ENCODE measurements at regions not wholly inside any gene's neighbourhood (a gene's known extent, or its start where the extent isn't known, plus 50 kb on each side); places are given as distances from the start of the nearest gene placed in this dataset.
"Not testable (repeated sequence)": the region's sequence is repeated elsewhere in the genome, so short reads cannot be mapped to it uniquely, and the experiment has no call there.

- no peaks in the 10 kb centered on the region for H3K4me1 ChIP-seq (ENCODE audit: control insufficient read depth, insufficient read depth, low read length, poor library complexity, severe bottlenecking)
- H3K4me3 ChIP-seq (ENCODE audit: extremely low read depth, insufficient read depth, low read length, poor library complexity, severe bottlenecking), result no peak overlapping the region
- 92 to 100% methylated on average over 4 to 17 of the region's 18 CpGs for WGBS, 2 experiments (ENCODE audit: insufficient coverage in 2 of 2)
- H3K36me3 ChIP-seq (ENCODE audit: control insufficient read depth, insufficient read depth, low read length), result no peaks in the 10 kb centered on the region
- H3K9me3 ChIP-seq (ENCODE audit: control insufficient read depth, low read length), result no peaks in the 10 kb centered on the region
- no peak overlapping the region for H3K27ac ChIP-seq (ENCODE audit: low read depth, low read length, severe bottlenecking)
Observed at GRCh38 chr16:55989569-55989907, 114.4 kb upstream of the CES5A start.

DNA sequence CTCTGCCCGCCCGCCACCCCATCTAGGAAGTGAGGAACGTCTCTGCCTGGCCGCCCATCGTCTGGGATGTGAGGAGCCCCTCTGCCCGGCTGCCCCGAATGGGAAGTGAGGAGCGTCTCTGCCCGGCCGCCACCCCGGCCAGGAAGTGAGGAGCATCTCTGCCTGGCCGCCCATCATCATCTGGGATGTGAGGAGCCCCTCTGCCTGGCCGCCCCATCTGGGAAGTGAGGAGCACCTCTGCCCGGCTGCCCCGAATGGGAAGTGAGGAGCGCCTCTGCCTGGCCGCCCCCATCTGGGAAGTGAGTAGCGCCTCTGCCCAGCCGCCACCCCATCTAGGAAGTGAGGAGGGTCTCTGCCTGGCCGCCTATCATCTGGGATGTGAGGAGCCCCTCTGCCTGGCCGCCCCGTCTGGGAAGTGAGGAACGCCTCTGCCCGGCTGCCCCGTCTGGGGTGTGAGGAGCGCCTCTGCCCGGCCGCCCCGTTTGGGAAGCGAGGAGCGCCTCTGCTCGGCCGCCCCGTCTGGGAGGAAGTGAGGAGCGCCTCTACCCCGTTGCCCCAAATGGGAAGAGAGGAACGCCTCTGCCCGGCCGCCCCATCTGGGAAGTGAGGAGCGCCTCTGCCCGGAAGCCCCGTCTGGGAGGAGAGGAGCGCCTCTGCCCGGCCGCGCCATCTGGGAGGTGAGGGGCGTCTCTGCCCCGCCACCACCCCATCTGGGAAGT, 113.8 kb upstream of the CES5A start:
- H3K27ac ChIP-seq (ENCODE audit: low read depth, low read length, severe bottlenecking); H3K36me3 ChIP-seq (ENCODE audit: control insufficient read depth, insufficient read depth, low read length); H3K4me1 ChIP-seq (ENCODE audit: control insufficient read depth, insufficient read depth, low read length, poor library complexity, severe bottlenecking); H3K4me3 ChIP-seq (ENCODE audit: extremely low read depth, insufficient read depth, low read length, poor library complexity, severe bottlenecking); H3K9me3 ChIP-seq (ENCODE audit: control insufficient read depth, low read length): not testable (repeated sequence)
- WGBS, 2 experiments (ENCODE audit: insufficient coverage in 2 of 2), result 90 to 98% methylated on average over 26 to 39 of the region's 48 CpGs

DNA sequence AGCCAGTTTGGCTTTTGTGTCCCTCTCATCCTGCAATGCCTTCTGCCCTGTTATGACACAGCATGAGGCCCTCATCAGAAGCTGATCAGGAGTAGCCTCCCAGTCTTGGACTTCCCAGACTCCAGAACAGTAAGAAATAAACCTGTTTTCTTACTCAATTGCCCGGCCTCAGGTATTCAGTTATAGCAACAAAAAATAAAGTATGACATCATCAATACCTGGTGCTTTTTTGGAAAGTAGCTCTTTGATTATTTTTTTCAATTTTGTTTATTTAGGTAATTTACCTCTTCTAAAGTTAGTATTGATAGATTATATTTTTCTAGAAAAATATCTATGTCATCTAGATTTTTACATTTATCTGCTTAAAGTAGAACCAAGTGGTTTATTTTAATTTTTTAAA, 112.8 kb upstream of the CES5A start:
- H3K4me1 ChIP-seq (ENCODE audit: control insufficient read depth, insufficient read depth, low read length, poor library complexity, severe bottlenecking), result no peaks in the 10 kb centered on the region
- H3K9me3 ChIP-seq (ENCODE audit: control insufficient read depth, low read length), result no peaks in the 10 kb centered on the region
- H3K4me3 ChIP-seq (ENCODE audit: extremely low read depth, insufficient read depth, low read length, poor library complexity, severe bottlenecking), result no peak overlapping the region
- H3K36me3 ChIP-seq (ENCODE audit: control insufficient read depth, insufficient read depth, low read length), result no peaks in the 10 kb centered on the region
- WGBS, 2 experiments (ENCODE audit: insufficient coverage in 2 of 2), result no CpG with 5 or more reads among the region's 1 CpG
- H3K27ac ChIP-seq (ENCODE audit: low read depth, low read length, severe bottlenecking), result no peak overlapping the region

GRCh38 chr16:55982597-55982996, 107.4 kb upstream of the CES5A start:
- Histone ChIP-seq H3K36me3 (ENCODE audit: control insufficient read depth, insufficient read depth, low read length) (no peaks in the 10 kb centered on the region), H3K27ac (ENCODE audit: low read depth, low read length, severe bottlenecking) (no peak overlapping the region), H3K4me3 (ENCODE audit: extremely low read depth, insufficient read depth, low read length, poor library complexity, severe bottlenecking) (no peak overlapping the region), H3K9me3 (ENCODE audit: control insufficient read depth, low read length) (no peaks in the 10 kb centered on the region), H3K4me1 (ENCODE audit: control insufficient read depth, insufficient read depth, low read length, poor library complexity, severe bottlenecking) (no peaks in the 10 kb centered on the region)
- WGBS, 2 experiments (ENCODE audit: insufficient coverage in 2 of 2), result 67% methylated on average over 1 of the region's 1 CpG; no CpG with 5 or more reads in 1 of the 2 experiments

- WGBS, 2 experiments (ENCODE audit: insufficient coverage in 2 of 2), result 60 to 71% methylated on average over 1 to 2 of the region's 2 CpGs
- H3K9me3 ChIP-seq (ENCODE audit: control insufficient read depth, low read length), result no peaks in the 10 kb centered on the region
- H3K36me3 ChIP-seq (ENCODE audit: control insufficient read depth, insufficient read depth, low read length), result no peaks in the 10 kb centered on the region
- H3K27ac ChIP-seq (ENCODE audit: low read depth, low read length, severe bottlenecking), result no peak overlapping the region
- no peaks in the 10 kb centered on the region for H3K4me1 ChIP-seq (ENCODE audit: control insufficient read depth, insufficient read depth, low read length, poor library complexity, severe bottlenecking)
- H3K4me3 ChIP-seq (ENCODE audit: extremely low read depth, insufficient read depth, low read length, poor library complexity, severe bottlenecking), result no peak overlapping the region
Observed at GRCh38 chr16:55981557-55981956, 106.4 kb upstream of the CES5A start.

DNA sequence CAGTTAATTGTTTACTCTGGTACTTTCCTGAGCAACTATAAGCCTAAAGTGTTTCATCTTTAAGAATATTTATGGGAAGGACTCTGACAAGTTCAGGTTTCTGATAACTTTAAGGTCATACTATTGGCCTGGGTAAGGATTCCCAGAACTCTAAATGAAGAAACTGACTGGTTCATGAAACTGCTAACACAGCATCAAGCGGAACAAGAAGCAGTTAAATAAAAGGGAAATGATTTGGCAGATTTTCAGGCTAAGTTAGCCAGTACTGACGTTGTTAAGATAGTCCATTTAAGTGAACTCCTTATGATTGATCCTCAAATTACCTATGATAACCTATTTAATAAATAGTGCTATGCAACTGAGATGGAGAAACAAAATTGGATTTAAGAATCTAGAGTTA, 101.6 kb upstream of the CES5A start:
- Histone ChIP-seq H3K36me3 (ENCODE audit: control insufficient read depth, insufficient read depth, low read length) (no peaks in the 10 kb centered on the region), H3K4me3 (ENCODE audit: extremely low read depth, insufficient read depth, low read length, poor library complexity, severe bottlenecking) (no peak overlapping the region), H3K4me1 (ENCODE audit: control insufficient read depth, insufficient read depth, low read length, poor library complexity, severe bottlenecking) (no peaks in the 10 kb centered on the region), H3K27ac (ENCODE audit: low read depth, low read length, severe bottlenecking) (no peak overlapping the region), H3K9me3 (ENCODE audit: control insufficient read depth, low read length) (no peaks in the 10 kb centered on the region)
- 89% methylated on average over 1 of the region's 2 CpGs; no CpG with 5 or more reads in 1 of the 2 experiments for WGBS, 2 experiments (ENCODE audit: insufficient coverage in 2 of 2)

GRCh38 chr16:55971447-55971846, 96.3 kb upstream of the CES5A start:
- Histone ChIP-seq H3K4me3 (ENCODE audit: extremely low read depth, insufficient read depth, low read length, poor library complexity, severe bottlenecking) (no peak overlapping the region), H3K27ac (ENCODE audit: low read depth, low read length, severe bottlenecking) (no peak overlapping the region), H3K4me1 (ENCODE audit: control insufficient read depth, insufficient read depth, low read length, poor library complexity, severe bottlenecking) (no peaks in the 10 kb centered on the region), H3K9me3 (ENCODE audit: control insufficient read depth, low read length) (no peaks in the 10 kb centered on the region), H3K36me3 (ENCODE audit: control insufficient read depth, insufficient read depth, low read length) (no peaks in the 10 kb centered on the region)
- 67 to 83% methylated on average over 3 of the region's 5 CpGs for WGBS, 2 experiments (ENCODE audit: insufficient coverage in 2 of 2)

DNA sequence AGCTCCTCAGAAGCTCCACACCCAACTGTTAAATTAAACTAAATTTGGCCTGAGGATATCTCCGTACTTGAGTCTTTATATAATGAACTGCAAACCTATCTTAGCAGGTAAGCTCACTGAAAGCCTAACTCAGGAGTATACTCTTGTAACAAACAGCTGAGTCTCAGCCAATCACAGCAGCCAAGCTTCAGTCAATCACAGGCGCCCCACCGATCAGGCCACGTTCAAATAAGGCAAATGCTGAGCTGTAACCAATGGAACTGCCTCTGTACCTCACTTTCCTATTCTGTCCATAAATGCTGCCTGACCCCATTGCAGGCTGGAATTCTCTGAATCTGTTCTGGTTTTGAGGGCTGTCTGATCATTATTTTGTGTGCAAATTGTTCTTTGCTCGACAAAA, 93.0 kb upstream of the CES5A start:
- Histone ChIP-seq H3K27ac (ENCODE audit: low read depth, low read length, severe bottlenecking) (no peak overlapping the region), H3K9me3 (ENCODE audit: control insufficient read depth, low read length) (no peaks in the 10 kb centered on the region), H3K4me3 (ENCODE audit: extremely low read depth, insufficient read depth, low read length, poor library complexity, severe bottlenecking) (no peak overlapping the region), H3K4me1 (ENCODE audit: control insufficient read depth, insufficient read depth, low read length, poor library complexity, severe bottlenecking) (no peaks in the 10 kb centered on the region), H3K36me3 (ENCODE audit: control insufficient read depth, insufficient read depth, low read length) (no peaks in the 10 kb centered on the region)
- 84 to 89% methylated on average over 3 to 5 of the region's 5 CpGs for WGBS, 2 experiments (ENCODE audit: insufficient coverage in 2 of 2)

- WGBS, 2 experiments (ENCODE audit: insufficient coverage in 2 of 2), result 66 to 80% methylated on average over 4 of the region's 4 CpGs
- no peaks in the 10 kb centered on the region for H3K4me1 ChIP-seq (ENCODE audit: control insufficient read depth, insufficient read depth, low read length, poor library complexity, severe bottlenecking)
- H3K9me3 ChIP-seq (ENCODE audit: control insufficient read depth, low read length), result no peaks in the 10 kb centered on the region
- H3K4me3 ChIP-seq (ENCODE audit: extremely low read depth, insufficient read depth, low read length, poor library complexity, severe bottlenecking), result no peak overlapping the region
- no peak overlapping the region for H3K27ac ChIP-seq (ENCODE audit: low read depth, low read length, severe bottlenecking)
- H3K36me3 ChIP-seq (ENCODE audit: control insufficient read depth, insufficient read depth, low read length), result no peaks in the 10 kb centered on the region
Observed at GRCh38 chr16:55964923-55965475, 89.8 kb upstream of the CES5A start.

DNA sequence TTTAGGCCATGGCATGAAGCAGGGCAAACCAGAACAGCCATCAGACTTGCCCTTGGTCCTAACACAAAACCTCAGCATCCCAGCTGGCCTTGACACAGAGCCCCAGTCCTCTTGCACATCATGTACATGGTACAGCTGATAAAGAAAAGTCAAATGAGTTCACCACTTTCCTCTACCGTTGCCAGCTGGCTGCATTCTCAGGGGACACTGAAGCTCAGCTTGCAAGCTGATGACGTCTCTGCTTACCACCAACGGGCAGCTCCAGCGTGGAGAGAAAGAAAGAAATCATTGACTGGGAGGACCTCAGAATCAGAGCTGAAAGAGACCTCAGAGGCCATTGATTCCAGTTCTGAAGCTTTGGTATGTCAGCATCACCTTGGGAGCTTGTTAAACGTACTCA, 80.7 kb upstream of the CES5A start:
- Histone ChIP-seq H3K4me3 (ENCODE audit: extremely low read depth, insufficient read depth, low read length, poor library complexity, severe bottlenecking) (no peak overlapping the region), H3K27ac (ENCODE audit: low read depth, low read length, severe bottlenecking) (no peak overlapping the region), H3K36me3 (ENCODE audit: control insufficient read depth, insufficient read depth, low read length) (no peaks in the 10 kb centered on the region), H3K4me1 (ENCODE audit: control insufficient read depth, insufficient read depth, low read length, poor library complexity, severe bottlenecking) (no peaks in the 10 kb centered on the region), H3K9me3 (ENCODE audit: control insufficient read depth, low read length) (no peaks in the 10 kb centered on the region)
- WGBS, 2 experiments (ENCODE audit: insufficient coverage in 2 of 2), result 85 to 91% methylated on average over 4 to 5 of the region's 5 CpGs

DNA sequence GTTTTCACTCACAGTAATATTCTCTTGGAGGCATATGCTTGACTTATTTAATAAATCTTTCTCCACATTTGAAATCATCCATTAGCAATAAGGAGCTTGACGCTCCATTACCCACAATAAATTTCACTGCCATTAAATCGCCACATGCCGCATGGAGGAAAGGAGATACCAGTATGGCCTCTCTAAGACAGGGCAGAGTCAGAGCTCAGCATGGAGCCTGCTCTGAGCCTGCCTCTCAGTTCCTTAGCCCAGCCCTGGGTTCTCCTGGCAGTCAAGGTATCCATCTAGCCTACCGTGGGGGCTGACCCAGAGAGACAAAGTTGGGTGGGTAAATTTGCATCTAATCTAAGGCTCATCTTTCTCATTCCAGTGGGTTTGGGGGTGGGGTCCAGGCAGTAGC, 80.3 kb upstream of the CES5A start:
- Histone ChIP-seq H3K9me3 (ENCODE audit: control insufficient read depth, low read length) (no peaks in the 10 kb centered on the region), H3K4me3 (ENCODE audit: extremely low read depth, insufficient read depth, low read length, poor library complexity, severe bottlenecking) (no peak overlapping the region), H3K36me3 (ENCODE audit: control insufficient read depth, insufficient read depth, low read length) (no peaks in the 10 kb centered on the region), H3K27ac (ENCODE audit: low read depth, low read length, severe bottlenecking) (no peak overlapping the region), H3K4me1 (ENCODE audit: control insufficient read depth, insufficient read depth, low read length, poor library complexity, severe bottlenecking) (no peaks in the 10 kb centered on the region)
- WGBS, 2 experiments (ENCODE audit: insufficient coverage in 2 of 2), result 100% methylated on average over 1 to 3 of the region's 4 CpGs

Measured in mesodermal cell (in vitro differentiated cells).